H1 (cell line): ENCODE measurements at regions not wholly inside any gene's neighbourhood (a gene's known extent, or its start where the extent isn't known, plus 50 kb on each side); places are given as distances from the start of the nearest gene placed in this dataset.

Source experiments
- CTCF ChIA-PET: fragments of 300-600 bp; sonication (Branson Sonifier 250); formaldehyde crosslinking; loops from one replicate; lab custom pipeline; 2021; ENCODE audit not compliant: partially characterized antibody; lab: Charles Lee
- POLR2A ChIA-PET: fragments of 300-600 bp; sonication (Branson Sonifier 250); formaldehyde crosslinking; loops from one replicate; lab custom pipeline; 2021; ENCODE audit warnings: inconsistent platforms; ENCODE audit not compliant: partially characterized antibody; lab: Charles Lee
- DNase-seq, 2 experiments: peaks; one replicate each; pipeline versions ENCODE4 v3.0.0 to v3.0.0-alpha.2; 2010 to 2022; ENCODE audit warnings: low spot score in 2 of 2, low read depth in 1 of 2, mixed read lengths in 1 of 2
- FAIRE-seq: peaks from 2 replicates; lab custom pipeline; 2011; peaks lifted over from hg19 to GRCh38; lab: Jason Lieb, UNC
- H2AFZ ChIP-seq: 2 replicates; pipeline ENCODE4 v1.8.1; 2012; ENCODE audit warnings: low read length, inconsistent platforms
- H2AK5ac ChIP-seq: 2 replicates; pipeline ENCODE4 v1.6.1; 2013; ENCODE audit warnings: low read depth, low read length
- H2BK120ac ChIP-seq: replicated peaks from 2 replicates; pipeline ENCODE3; 2013; ENCODE audit warnings: low read depth, low read length, inconsistent platforms
- H2BK12ac ChIP-seq: 2 replicates; pipeline ENCODE4 v1.6.1; 2013; ENCODE audit warnings: low read depth, low read length
- H2BK15ac ChIP-seq: 2 replicates; pipeline ENCODE4 v1.6.1; 2013; ENCODE audit warnings: low read length
- H2BK20ac ChIP-seq: 2 replicates; pipeline ENCODE4 v1.6.1; 2013; ENCODE audit warnings: low read length
- H2BK5ac ChIP-seq: 2 replicates; pipeline ENCODE4 v1.6.1; 2013; ENCODE audit warnings: low read depth, low read length
- H3K14ac ChIP-seq: 2 replicates; pipeline ENCODE4 v1.6.1; 2013; ENCODE audit warnings: inconsistent platforms; ENCODE audit not compliant: insufficient read length
- H3K18ac ChIP-seq: 2 replicates; pipeline ENCODE4 v1.6.1; 2013; ENCODE audit warnings: low read length; ENCODE audit errors: extremely low read depth
- H3K23ac ChIP-seq: 2 replicates; pipeline ENCODE4 v1.6.1; 2013; ENCODE audit warnings: inconsistent platforms; ENCODE audit not compliant: insufficient read length
- H3K23me2 ChIP-seq: 2 replicates; pipeline ENCODE4 v1.6.1; 2013; ENCODE audit warnings: low read depth, low read length
- H3K27ac ChIP-seq: 2 replicates; pipeline ENCODE4 v1.6.1; 2011; ENCODE audit warnings: low read depth, low read length, inconsistent platforms
- H3K27me3 ChIP-seq, 4 experiments: replicated peaks in 1 of 4; 1 replicate in 1 of 4; 2 replicates in 3 of 4; pipeline versions ENCODE4 v1.6.1 to v1.8.1; 2011 to 2013; ENCODE audit warnings: low read length in 3 of 4, mild to moderate bottlenecking in 3 of 4, inconsistent platforms in 2 of 4, mixed read lengths in 2 of 4, moderate library complexity in 1 of 4; ENCODE audit not compliant: control insufficient read depth in 3 of 4, insufficient read depth in 3 of 4; ENCODE audit errors: extremely low read depth in 1 of 4
- H3K36me3 ChIP-seq, 4 experiments: 2 replicates each; pipeline versions ENCODE4 v1.6.1 to v1.8.1; 2011 to 2013; ENCODE audit warnings: mild to moderate bottlenecking in 4 of 4, low read length in 3 of 4, moderate library complexity in 2 of 4, control low read depth in 1 of 4, inconsistent platforms in 1 of 4; ENCODE audit not compliant: insufficient read depth in 4 of 4, control insufficient read depth in 2 of 4
- H3K4ac ChIP-seq: replicated peaks from 2 replicates; pipeline ENCODE3; 2013; ENCODE audit warnings: low read length, low read depth, mixed read lengths, inconsistent platforms; ENCODE audit not compliant: insufficient read length
- H3K4me1 ChIP-seq, 4 experiments: replicated peaks in 1 of 4; 1 replicate in 1 of 4; 2 replicates in 3 of 4; pipeline versions ENCODE4 v1.6.1 to v1.8.1; 2011 to 2013; ENCODE audit warnings: low read length in 3 of 4, inconsistent platforms in 2 of 4, mixed read lengths in 1 of 4; ENCODE audit not compliant: insufficient read depth in 4 of 4, control insufficient read depth in 3 of 4
- H3K4me2 ChIP-seq, 2 experiments: 2 replicates each; pipeline versions ENCODE4 v1.6.1 to v1.8.1; 2011 to 2013; ENCODE audit warnings: low read depth in 2 of 2, low read length in 2 of 2, control low read depth in 1 of 2, inconsistent platforms in 1 of 2, mild to moderate bottlenecking in 1 of 2; ENCODE audit not compliant: insufficient read depth in 1 of 2
- H3K4me3 ChIP-seq, 4 experiments: fragments of 200-600, 300-600 bp in 1 of 4; sonication (generic), shearing (Covaris generic), sonication (Bioruptor Twin) in 1 of 4; 2 replicates each; pipeline versions ENCODE4 v1.5.1 to v1.8.1; 2011 to 2016; ENCODE audit warnings: low read length in 4 of 4, low read depth in 3 of 4, control low read depth in 2 of 4, inconsistent platforms in 2 of 4, mild to moderate bottlenecking in 2 of 4, mixed read lengths in 1 of 4, moderate library complexity in 1 of 4; ENCODE audit not compliant: insufficient read depth in 2 of 4; ENCODE audit errors: extremely low read depth in 1 of 4
- H3K56ac ChIP-seq: replicated peaks from 2 replicates; pipeline ENCODE3; 2013; ENCODE audit warnings: low read depth, mild to moderate bottlenecking, mixed read lengths, low read length, inconsistent platforms; ENCODE audit not compliant: insufficient read length
- H3K79me1 ChIP-seq: 2 replicates; pipeline ENCODE4 v1.6.1; 2013; ENCODE audit warnings: low read depth, low read length, control low read depth
- H3K79me2 ChIP-seq, 2 experiments: 2 replicates each; pipeline versions ENCODE4 v1.6.1 to v1.8.1; 2012 to 2013; ENCODE audit warnings: low read length in 2 of 2, mild to moderate bottlenecking in 2 of 2, inconsistent platforms in 1 of 2; ENCODE audit not compliant: insufficient read depth in 2 of 2, control insufficient read depth in 1 of 2
- H3K9ac ChIP-seq, 4 experiments: replicated peaks in 1 of 4; 1 replicate in 1 of 4; 2 replicates in 3 of 4; pipeline versions ENCODE4 v1.6.1 to v1.8.1; 2011 to 2013; ENCODE audit warnings: low read depth in 3 of 4, low read length in 3 of 4, control low read depth in 2 of 4, mild to moderate bottlenecking in 2 of 4, moderate library complexity in 2 of 4, inconsistent platforms in 1 of 4; ENCODE audit errors: extremely low read depth in 1 of 4
- H3K9me3 ChIP-seq, 2 experiments: 2 replicates each; pipeline versions ENCODE4 v1.6.1 to v1.8.1; 2012 to 2013; ENCODE audit warnings: mild to moderate bottlenecking in 2 of 2, moderate library complexity in 2 of 2, control low read depth in 1 of 2, inconsistent platforms in 1 of 2, low read depth in 1 of 2, low read length in 1 of 2, mixed read lengths in 1 of 2; ENCODE audit not compliant: insufficient read depth in 2 of 2
- H4K20me1 ChIP-seq, 2 experiments: replicated peaks in 1 of 2; 2 replicates each; pipeline versions ENCODE3 to v1.8.1; 2011 to 2013; ENCODE audit warnings: inconsistent platforms in 2 of 2, low read length in 2 of 2, mild to moderate bottlenecking in 1 of 2; ENCODE audit not compliant: insufficient read depth in 2 of 2, control insufficient read depth in 1 of 2
- H4K5ac ChIP-seq: 2 replicates; pipeline ENCODE4 v1.6.1; 2013; ENCODE audit warnings: low read length, low read depth, mixed read lengths, inconsistent platforms; ENCODE audit not compliant: insufficient read length
- H4K8ac ChIP-seq: 2 replicates; pipeline ENCODE4 v1.8.0; 2013; ENCODE audit warnings: mild to moderate bottlenecking, moderate library complexity, low read length, inconsistent platforms; ENCODE audit not compliant: insufficient read depth; ENCODE audit errors: extremely low read depth
- H4K91ac ChIP-seq: replicated peaks from 2 replicates; pipeline ENCODE3; 2013; ENCODE audit warnings: low read length, mixed read lengths, inconsistent platforms; ENCODE audit not compliant: insufficient read length
- BACH1 ChIP-seq: IDR thresholded peaks from 2 replicates; pipeline ENCODE4 v1.6.1; 2012; ENCODE audit warnings: low read length, improper control_type of control experiment
- CHD1 ChIP-seq: IDR thresholded peaks from 2 replicates; pipeline ENCODE4 v1.6.1; 2012; ENCODE audit warnings: low read depth, low read length, improper control_type of control experiment
- SP1 ChIP-seq: IDR thresholded peaks from 2 replicates; pipeline ENCODE4 v1.6.1; 2011; ENCODE audit warnings: low read depth, low read length
- TBP ChIP-seq: IDR thresholded peaks from 2 replicates; pipeline ENCODE4 v1.6.1; 2011; ENCODE audit warnings: low read depth, low read length, improper control_type of control experiment
- YY1 ChIP-seq: IDR thresholded peaks from 2 replicates; pipeline ENCODE4 v1.6.1; 2011; ENCODE audit warnings: low read depth, mild to moderate bottlenecking, low read length
- WGBS, 2 experiments: shearing (Covaris generic) in 1 of 2; methylation state at CpG; one replicate each; pipeline versions ENCODE4 v1.1.6 to v1.1.7; 2013 to 2015; ENCODE audit warnings: low lambda C conversion rate in 2 of 2, mixed read lengths in 2 of 2, inconsistent platforms in 1 of 2, low coverage in 1 of 2, missing lambda C conversion rate in 1 of 2; ENCODE audit not compliant: insufficient replicate concordance in 2 of 2, insufficient coverage in 1 of 2, insufficient read length in 1 of 2; ENCODE audit errors: extremely low coverage in 1 of 2, missing lambda C conversion rate in 1 of 2; 5-methylcytosine and 5-hydroxymethylcytosine counted together

- DNase-seq: no peak
- no peaks in the 10 kb centered on the region for H3K36me3 ChIP-seq
- no peaks in the 10 kb centered on the region for H3K9me3 ChIP-seq
- H3K27ac ChIP-seq: no peak overlapping the region
- H3K18ac ChIP-seq: no peak overlapping the region
- H3K4ac ChIP-seq: no peak overlapping the region
- no peak overlapping the region for H4K8ac ChIP-seq
- no peak overlapping the region for H2BK5ac ChIP-seq
- no peak overlapping the region for H3K9ac ChIP-seq
- H3K23ac ChIP-seq: no peak overlapping the region
- H2AFZ ChIP-seq: no peak overlapping the region
- H2AK5ac ChIP-seq: no peak overlapping the region
- H2BK20ac ChIP-seq: no peak overlapping the region
- ChIA-PET CTCF (no interaction called here), POLR2A (no interaction called here)
- no peaks in the 10 kb centered on the region for H3K4me1 ChIP-seq
- H3K79me2 ChIP-seq: no peaks in the 10 kb centered on the region
- no peak overlapping the region for H4K5ac ChIP-seq
- H4K20me1 ChIP-seq: no peaks in the 10 kb centered on the region
- no peak overlapping the region for H3K14ac ChIP-seq
- FAIRE-seq: no peak
- 87% methylated on average over 5 of the region's 5 CpGs; no CpG with 5 or more reads in 1 of the 2 experiments for WGBS, 2 experiments
- no peak overlapping the region for H4K91ac ChIP-seq
- H2BK15ac ChIP-seq: no peak overlapping the region
- H3K4me2 ChIP-seq: no peak overlapping the region
- H3K27me3 ChIP-seq: no peaks in the 10 kb centered on the region
- no peak overlapping the region for H3K56ac ChIP-seq
- no peak overlapping the region for H3K4me3 ChIP-seq
- no peaks in the 10 kb centered on the region for H3K79me1 ChIP-seq
- no peaks in the 10 kb centered on the region for H3K23me2 ChIP-seq
- H2BK120ac ChIP-seq: no peak overlapping the region
- H2BK12ac ChIP-seq: no peak overlapping the region
- no peak for TF ChIP-seq TBP
- no peak for TF ChIP-seq SP1
- no peak for TF ChIP-seq CHD1
- no peak for TF ChIP-seq BACH1
- no peak for TF ChIP-seq YY1
Observed at GRCh38 chr15:36029606-36030210, 483.7 kb upstream of the DPH6 start.
